ENCODE measurements at regions not wholly inside any gene's neighbourhood (a gene's known extent, or its start where the extent isn't known, plus 50 kb on each side); places are given as distances from the start of the nearest gene placed in this dataset.

DNA sequence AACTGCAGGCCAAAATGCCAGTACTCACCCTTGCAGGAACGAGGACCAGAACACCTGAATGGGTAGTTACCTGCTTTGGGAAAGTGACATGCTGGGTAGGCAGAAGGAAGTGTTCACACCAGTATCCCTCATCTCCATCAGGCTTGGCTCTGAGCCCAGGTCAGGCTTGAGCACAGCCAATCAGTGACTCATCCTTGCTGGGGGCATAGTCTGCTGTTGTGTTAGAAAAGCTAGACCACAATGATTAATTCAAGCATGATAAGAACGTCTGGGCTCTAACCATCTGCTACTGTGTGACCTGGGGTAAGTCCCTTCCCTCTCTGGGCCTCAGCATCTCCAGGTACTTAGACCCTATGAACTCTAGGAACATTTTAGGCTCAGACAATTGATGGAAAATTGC is 450.4 kb downstream of the MIAT start (continued):
- no peak for TF ChIP-seq RBBP5 (IDR thresholded peaks at IDR 0.05; ENCODE audit: borderline replicate concordance, low read depth, low read length)
- TF ChIP-seq, protein P1, sequence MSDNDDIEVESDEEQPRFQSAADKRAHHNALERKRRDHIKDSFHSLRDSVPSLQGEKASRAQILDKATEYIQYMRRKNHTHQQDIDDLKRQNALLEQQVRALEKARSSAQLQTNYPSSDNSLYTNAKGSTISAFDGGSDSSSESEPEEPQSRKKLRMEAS (IDR thresholded peaks at IDR 0.05): no peak

Data from H1 (cell line).